DMS53 (cell line): ENCODE measurements at regions not wholly inside any gene's neighbourhood (a gene's known extent, or its start where the extent isn't known, plus 50 kb on each side); places are given as distances from the start of the nearest gene placed in this dataset.

Source experiments
- DNase-seq: peaks from one replicate; lab custom pipeline; 2025; lab: John Stamatoyannopoulos, UW

DNA sequence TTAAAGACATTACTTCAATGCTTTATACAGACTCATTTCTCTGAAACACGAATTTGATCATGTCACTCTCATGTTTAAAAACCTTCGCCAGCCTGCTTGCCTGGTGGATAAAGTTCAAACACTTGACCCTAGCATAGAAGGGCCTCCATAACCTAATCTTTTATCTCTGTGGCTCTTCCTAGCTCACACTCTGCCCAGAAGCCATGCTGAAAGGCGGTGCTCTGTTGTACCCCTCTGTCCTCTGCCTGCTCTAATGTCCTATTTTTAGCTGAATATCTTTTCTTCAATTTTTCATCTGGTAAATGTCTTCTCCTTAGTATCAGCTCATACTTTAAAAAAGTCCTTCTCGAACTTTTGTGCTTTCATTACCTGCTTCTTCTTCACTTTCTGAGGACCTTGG, 302.6 kb upstream of the BOD1L1 start:
- no peak for DNase-seq

GRCh38 chr4:13933191-13933590, 305.7 kb upstream of the BOD1L1 start:
- DNase-seq: peak; percentile 9

DNA sequence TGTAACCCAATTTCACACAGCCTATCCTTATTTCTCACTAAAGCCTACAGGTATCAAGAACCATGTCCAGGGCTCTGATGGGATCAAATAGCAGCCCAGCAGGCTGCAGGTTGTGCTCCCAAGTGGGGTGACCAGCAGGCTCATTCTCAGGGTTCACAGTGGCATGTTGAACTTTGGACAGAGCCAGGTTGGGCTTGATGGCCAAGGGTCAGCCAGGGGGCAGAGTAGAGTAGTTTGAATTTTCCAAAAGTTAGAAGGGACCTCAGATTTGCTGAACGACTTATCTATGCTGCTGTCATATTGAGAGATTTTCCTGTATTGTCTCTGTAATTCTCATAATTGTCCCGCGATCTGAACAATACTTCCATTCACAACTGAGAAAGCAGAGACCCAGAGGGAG, 310.8 kb upstream of the BOD1L1 start:
- DNase-seq: no peak

- DNase-seq: peak; percentile 24
Measured at GRCh38 chr4:13940921-13941320, 313.4 kb upstream of the BOD1L1 start.

DNA sequence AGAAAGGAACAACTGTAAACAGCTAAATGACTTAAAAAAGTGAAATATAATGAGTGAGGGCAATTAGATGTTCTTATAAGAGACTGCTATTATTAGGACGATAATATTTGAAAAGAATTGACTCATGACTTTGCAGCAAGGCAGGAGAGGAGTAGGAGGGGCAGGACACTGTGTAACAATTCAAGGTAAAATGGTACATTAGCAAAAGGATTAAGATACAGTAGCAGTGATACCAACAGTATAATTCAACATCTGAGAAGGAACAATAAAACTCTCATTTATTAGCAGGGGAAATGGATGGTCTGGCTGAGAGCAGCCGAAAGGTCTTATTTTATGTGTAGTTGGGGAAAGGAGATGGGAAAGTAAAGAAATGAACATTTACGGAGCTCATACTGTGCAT, 315.5 kb upstream of the BOD1L1 start:
- DNase-seq: no peak

DNA sequence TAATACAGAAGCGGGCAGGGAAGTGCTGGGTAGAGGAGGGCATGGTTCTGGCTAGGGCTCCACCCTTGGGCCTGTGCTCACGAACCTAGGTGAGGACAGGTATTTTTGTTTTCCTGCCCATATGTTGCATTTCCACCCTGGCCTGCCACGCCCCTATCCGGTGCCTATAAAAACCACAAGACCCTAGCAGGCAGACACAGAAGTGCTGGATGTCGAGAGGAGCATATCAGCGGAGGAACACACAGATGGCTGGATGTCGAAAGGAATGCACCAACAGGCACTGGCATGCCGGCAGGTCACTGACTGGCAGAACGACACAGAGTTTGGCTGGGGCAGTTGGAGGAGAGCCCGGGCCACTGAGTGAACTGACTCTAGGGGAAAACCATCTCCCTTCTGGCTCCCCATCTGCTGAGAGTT, 316.6 kb upstream of the BOD1L1 start:
- no peak for DNase-seq

DNA sequence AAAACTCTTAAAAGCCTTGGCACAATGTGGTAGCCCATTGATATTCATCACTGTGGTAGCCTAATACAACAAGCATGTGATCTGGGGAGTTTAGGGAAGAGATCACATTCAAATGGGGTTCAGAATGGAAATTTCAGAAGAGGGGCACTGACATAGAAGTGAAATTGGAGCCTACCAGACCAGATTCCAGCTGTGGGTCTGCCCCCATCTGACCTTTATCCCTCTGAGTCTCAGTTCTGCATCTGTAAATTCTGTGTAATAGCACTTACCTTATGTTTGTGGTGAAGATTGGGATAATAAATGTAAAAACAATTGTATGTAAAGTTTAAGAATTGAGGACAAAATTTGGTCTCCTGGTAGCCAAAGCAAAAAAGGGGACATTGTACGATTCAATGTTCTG, 320.4 kb upstream of the BOD1L1 start:
- DNase-seq: no peak

- no peak for DNase-seq
Measured at GRCh38 chr4:13950491-13950890, 323.0 kb upstream of the BOD1L1 start.

GRCh38 chr4:13953083-13953482, 325.6 kb upstream of the BOD1L1 start:
- no peak for DNase-seq

GRCh38 chr4:13955551-13955950, 328.0 kb upstream of the BOD1L1 start:
- DNase-seq: no peak

GRCh38 chr4:13956947-13957346, 329.4 kb upstream of the BOD1L1 start:
- no peak for DNase-seq

DNA sequence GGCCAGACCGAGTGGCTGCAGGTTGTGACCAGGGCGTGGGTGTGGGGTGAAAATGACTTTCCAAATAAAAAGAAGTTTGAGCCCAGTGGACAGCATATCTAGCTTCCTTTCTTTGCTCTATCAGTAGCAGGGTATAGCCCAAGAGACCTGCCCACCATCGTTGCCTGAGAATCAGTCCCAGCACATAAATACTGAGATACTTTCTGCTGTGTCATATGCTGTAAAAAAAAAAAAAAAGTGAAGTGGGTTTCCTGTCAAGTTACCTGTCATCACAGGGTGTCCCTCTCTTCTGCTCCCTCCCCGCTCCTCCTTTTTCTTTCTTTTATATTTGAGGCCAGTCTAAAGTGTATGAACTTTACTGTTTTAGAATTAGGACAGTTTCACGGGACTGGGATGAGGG, 330.3 kb upstream of the BOD1L1 start:
- DNase-seq: peak; percentile 21

GRCh38 chr4:13963601-13964000, 336.1 kb upstream of the BOD1L1 start:
- no peak for DNase-seq

- no peak for DNase-seq
Measured at GRCh38 chr4:13966231-13967195, 339.0 kb upstream of the BOD1L1 start.

- peak; percentile 10 for DNase-seq
Measured at GRCh38 chr4:13968723-13969122, 341.2 kb upstream of the BOD1L1 start.

DNA sequence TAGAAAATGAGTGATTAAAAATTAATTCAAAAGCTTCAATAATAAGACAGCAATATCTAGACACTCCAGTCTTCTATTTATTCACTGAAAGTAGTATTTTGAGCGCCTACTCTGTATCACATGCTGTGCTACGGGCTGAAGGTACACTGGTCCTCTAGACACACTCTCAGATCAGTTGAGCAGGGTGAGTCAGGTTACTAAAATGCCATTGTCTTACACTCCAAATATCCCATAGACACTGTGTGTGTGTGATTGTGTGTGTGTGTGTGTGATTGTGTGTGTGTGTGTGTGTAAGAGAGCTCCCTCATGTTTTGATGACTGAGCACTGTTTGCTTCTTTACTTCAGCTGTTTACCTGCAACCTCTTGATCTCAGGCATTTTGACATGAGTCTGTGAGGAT, 342.8 kb upstream of the BOD1L1 start:
- peak; percentile 69 for DNase-seq

DNA sequence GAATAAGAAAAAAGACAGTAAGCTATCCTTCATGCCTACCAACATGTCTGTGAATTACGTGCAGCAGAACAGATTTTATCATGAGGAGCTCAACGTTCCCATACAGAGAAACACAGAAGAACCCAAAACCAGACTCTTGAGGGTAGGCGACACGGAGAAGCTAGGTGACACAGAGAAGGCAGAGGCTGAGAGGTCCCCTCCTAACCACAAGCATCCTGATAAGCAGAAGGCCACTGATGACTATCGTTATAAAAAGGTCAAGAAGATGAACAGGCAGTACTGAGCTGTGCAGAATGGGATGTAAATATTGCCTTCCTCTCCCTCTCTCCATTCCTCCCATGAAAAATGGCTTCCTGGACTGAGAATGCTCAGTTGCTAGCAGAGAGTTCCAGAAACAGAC, 350.2 kb upstream of the BOD1L1 start:
- no peak for DNase-seq

- DNase-seq: no peak
Measured at GRCh38 chr4:13980317-13981310, 353.1 kb upstream of the BOD1L1 start.

DNA sequence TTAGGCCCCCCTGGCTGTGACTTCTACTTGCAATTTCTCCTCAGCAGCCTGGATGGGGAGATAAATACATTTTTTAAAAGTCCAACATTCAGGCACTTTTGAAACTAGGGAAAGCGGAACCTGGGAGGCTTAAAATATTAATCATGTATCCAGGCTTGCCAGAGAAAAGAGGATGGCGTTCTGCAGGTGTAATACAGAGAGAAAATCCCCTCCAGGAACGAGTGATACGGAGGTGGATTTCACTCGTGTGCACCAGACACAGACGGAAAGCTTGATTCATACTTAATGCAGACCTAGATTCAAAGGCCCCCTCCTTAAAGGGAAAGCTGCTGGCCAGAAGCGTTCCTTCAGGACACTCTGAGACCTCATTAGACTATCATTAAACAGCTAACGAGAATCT, 354.0 kb upstream of the BOD1L1 start:
- no peak for DNase-seq

GRCh38 chr4:13982010-13982409, 354.5 kb upstream of the BOD1L1 start:
- DNase-seq: no peak

DNA sequence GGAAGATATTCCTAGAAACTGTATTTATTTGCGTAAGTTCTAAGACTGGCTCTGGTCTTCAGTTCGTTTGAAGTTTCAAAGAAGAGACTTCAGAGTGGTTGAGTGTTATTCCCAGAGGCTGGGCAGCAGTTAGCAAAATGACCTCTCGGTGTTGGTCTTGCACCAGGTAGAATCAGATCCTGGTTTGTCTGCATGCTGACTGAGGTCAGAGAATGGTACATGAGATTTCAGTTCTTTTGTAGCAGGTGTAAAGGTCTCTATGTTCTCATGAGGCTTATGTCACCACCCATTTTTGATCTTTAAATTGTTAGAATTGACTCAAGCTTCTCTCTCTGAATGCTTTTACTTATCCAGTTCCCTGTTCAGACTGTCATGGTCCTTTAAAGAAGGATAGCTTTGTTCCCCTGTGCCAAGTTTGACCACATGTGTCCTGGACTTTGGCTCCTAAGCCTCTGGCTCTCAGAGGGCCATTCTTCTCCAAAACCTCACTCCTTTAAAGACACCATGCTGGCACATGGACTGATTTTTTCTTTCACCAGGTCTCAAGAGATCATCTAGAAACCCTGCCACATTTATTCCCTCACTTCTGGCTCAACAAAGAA, 355.8 kb upstream of the BOD1L1 start:
- DNase-seq: peak; percentile 20
